ENCODE measurements at regions not wholly inside any gene's neighbourhood (a gene's known extent, or its start where the extent isn't known, plus 50 kb on each side); places are given as distances from the start of the nearest gene placed in this dataset.
"Not testable (repeated sequence)": the region's sequence is repeated elsewhere in the genome, so short reads cannot be mapped to it uniquely, and the experiment has no call there.

- H3K9me1 ChIP-seq (ENCODE audit: insufficient read depth, low read length); H2BK20ac ChIP-seq (ENCODE audit: low read depth, low read length); CTCF ChIA-PET; ATAC-seq (ENCODE audit: low read depth); dilution Hi-C loops (cut with HindIII; ENCODE audit: low sequenced_read_pairs, unreplicated experiment); POLR2A ChIA-PET (ENCODE audit: unreplicated experiment); H2AFZ ChIP-seq (replicated peaks; ENCODE audit: low read length, poor library complexity); H3K4me3 ChIP-seq (ENCODE audit: insufficient read depth, low read depth, low read length); H3K27ac ChIP-seq (ENCODE audit: insufficient read depth, low read length); H4K20me1 ChIP-seq (ENCODE audit: insufficient read depth, low read length); H4K8ac ChIP-seq (ENCODE audit: low read depth in 2 of 2, low read length in 2 of 2); H2AK5ac ChIP-seq (ENCODE audit: low read depth, low read length); H3K56ac ChIP-seq (ENCODE audit: extremely low read depth, insufficient read depth, low read length); H3K36me3 ChIP-seq (ENCODE audit: control insufficient read depth, insufficient read depth, low read length); intact Hi-C loops (cut with micrococcal nuclease); H3K4me2 ChIP-seq (ENCODE audit: low read depth, low read length); H4K5ac ChIP-seq (ENCODE audit: low read depth, low read length); H3K9ac ChIP-seq (ENCODE audit: low read depth, low read length); H3K18ac ChIP-seq (ENCODE audit: low read depth, low read length); BruUV-seq (replicated peaks); H3K4ac ChIP-seq (ENCODE audit: low read depth, low read length); H3K27me3 ChIP-seq (ENCODE audit: control insufficient read depth, insufficient read depth, low read length); H3K23ac ChIP-seq (ENCODE audit: low read depth, low read length); H3K14ac ChIP-seq (replicated peaks; ENCODE audit: low read depth, low read length); H2BK5ac ChIP-seq (ENCODE audit: low read depth, low read length, poor library complexity, severe bottlenecking); H2BK120ac ChIP-seq (ENCODE audit: low read depth, low read length); H3K79me1 ChIP-seq (ENCODE audit: low read depth in 1 of 2, low read length in 2 of 2); H2AK9ac ChIP-seq (replicated peaks; ENCODE audit: low read depth, low read length, poor library complexity); H4K91ac ChIP-seq (ENCODE audit: insufficient read depth, low read depth, low read length); H2BK15ac ChIP-seq (ENCODE audit: low read depth, low read length); in situ Hi-C loops (cut with MboI; ENCODE audit: low sequenced_read_pairs); DNase-seq; H3K4me1 ChIP-seq (ENCODE audit: control insufficient read depth, insufficient read depth, low read length): not testable (repeated sequence)
- 37% methylated on average over 6 of the region's 6 CpGs; no CpG with 5 or more reads in 1 of the 2 experiments for WGBS, 2 experiments (ENCODE audit: extremely low coverage in 2 of 2, insufficient read length in 1 of 2)
- peaks cover 37% of the 10 kb centered on the region for H3K9me3 ChIP-seq (ENCODE audit: control insufficient read depth, insufficient read depth, low read length)
These were observed 89.4 kb upstream of the TPTE start for GRCh38 chr21:10431995-10432394.

GRCh38 chr21:10432456-10432855 is 88.9 kb upstream of the TPTE start:
- H2BK120ac ChIP-seq (ENCODE audit: low read depth, low read length); CTCF ChIA-PET; DNase-seq; H2AK5ac ChIP-seq (ENCODE audit: low read depth, low read length); ATAC-seq (ENCODE audit: low read depth); H3K4ac ChIP-seq (ENCODE audit: low read depth, low read length); POLR2A ChIA-PET (ENCODE audit: unreplicated experiment); H2AFZ ChIP-seq (replicated peaks; ENCODE audit: low read length, poor library complexity); H3K27ac ChIP-seq (ENCODE audit: insufficient read depth, low read length); H3K18ac ChIP-seq (ENCODE audit: low read depth, low read length); H3K23ac ChIP-seq (ENCODE audit: low read depth, low read length); H3K9me1 ChIP-seq (ENCODE audit: insufficient read depth, low read length); H2BK20ac ChIP-seq (ENCODE audit: low read depth, low read length); H3K14ac ChIP-seq (replicated peaks; ENCODE audit: low read depth, low read length); H4K20me1 ChIP-seq (ENCODE audit: insufficient read depth, low read length); H2BK5ac ChIP-seq (ENCODE audit: low read depth, low read length, poor library complexity, severe bottlenecking); H3K27me3 ChIP-seq (ENCODE audit: control insufficient read depth, insufficient read depth, low read length); in situ Hi-C loops (cut with MboI; ENCODE audit: low sequenced_read_pairs); H4K8ac ChIP-seq (ENCODE audit: low read depth in 2 of 2, low read length in 2 of 2); BruUV-seq (replicated peaks); dilution Hi-C loops (cut with HindIII; ENCODE audit: low sequenced_read_pairs, unreplicated experiment); H2BK15ac ChIP-seq (ENCODE audit: low read depth, low read length); H3K4me3 ChIP-seq (ENCODE audit: insufficient read depth, low read depth, low read length); H3K4me2 ChIP-seq (ENCODE audit: low read depth, low read length); H3K4me1 ChIP-seq (ENCODE audit: control insufficient read depth, insufficient read depth, low read length); intact Hi-C loops (cut with micrococcal nuclease); H2AK9ac ChIP-seq (replicated peaks; ENCODE audit: low read depth, low read length, poor library complexity); H3K56ac ChIP-seq (ENCODE audit: extremely low read depth, insufficient read depth, low read length); H4K5ac ChIP-seq (ENCODE audit: low read depth, low read length); H3K9ac ChIP-seq (ENCODE audit: low read depth, low read length); H3K79me1 ChIP-seq (ENCODE audit: low read depth in 1 of 2, low read length in 2 of 2); H3K36me3 ChIP-seq (ENCODE audit: control insufficient read depth, insufficient read depth, low read length); H4K91ac ChIP-seq (ENCODE audit: insufficient read depth, low read depth, low read length): not testable (repeated sequence)
- H3K9me3 ChIP-seq (ENCODE audit: control insufficient read depth, insufficient read depth, low read length): peaks cover 34% of the 10 kb centered on the region

All from IMR-90 (cell line).